Gastroesophageal sphincter (tissue), 4 donors: ENCODE measurements at regions not wholly inside any gene's neighbourhood (a gene's known extent, or its start where the extent isn't known, plus 50 kb on each side); places are given as distances from the start of the nearest gene placed in this dataset.

ENCODE experiments used
- ATAC-seq: fragments of 150-250 bp; one replicate; pipeline ENCODE4 v1.9.1; 2016; ENCODE audit warnings: mild to moderate bottlenecking, moderate library complexity
- H3K27ac ChIP-seq, 4 donors: fragments of 200-600 bp; sonication (generic) in 3 of 4; 1 replicate in 3 of 4; 2 replicates in 1 of 4; pipeline ENCODE4 v1.5.1; 2016 to 2019
- H3K27me3 ChIP-seq: fragments of 200-600 bp; sonication (generic); one replicate; pipeline ENCODE4 v1.5.1; 2019
- H3K36me3 ChIP-seq, 2 donors: fragments of 200-600 bp; sonication (generic); one replicate each; pipeline ENCODE4 v1.5.1; 2019; ENCODE audit warnings: control low read depth in 1 of 2
- H3K4me1 ChIP-seq, 3 donors: fragments of 200-600 bp; sonication (generic); 1 replicate in 2 of 3; 2 replicates in 1 of 3; pipeline ENCODE4 v1.5.1; 2016 to 2019; ENCODE audit warnings: control low read depth in 2 of 3
- H3K4me3 ChIP-seq, 2 donors: fragments of 200-600 bp; sonication (generic); one replicate each; pipeline ENCODE4 v1.5.1; 2019; ENCODE audit warnings: mild to moderate bottlenecking in 1 of 2, moderate library complexity in 1 of 2
- H3K9me3 ChIP-seq, 3 donors: fragments of 200-600 bp; sonication (generic); one replicate each; pipeline ENCODE4 v1.5.1; 2017 to 2019; ENCODE audit warnings: control low read depth in 2 of 3
- EP300 ChIP-seq: sonication (generic); formaldehyde crosslinking; IDR thresholded peaks from one replicate; pipeline ENCODE4 v1.6.1; 2017; ENCODE audit warnings: antibody characterized with exemption, mild to moderate bottlenecking
- POLR2A ChIP-seq, 2 donors: fragments of 450-650 bp; IDR thresholded peaks; one replicate each; pipeline ENCODE4 v1.6.1; 2017; ENCODE audit warnings: antibody characterized with exemption in 2 of 2, mild to moderate bottlenecking in 2 of 2, moderate library complexity in 1 of 2
- POLR2AphosphoS5 ChIP-seq: sonication (generic); formaldehyde crosslinking; IDR thresholded peaks from one replicate; pipeline ENCODE4 v1.6.1; 2017; ENCODE audit warnings: antibody characterized with exemption
- WGBS, 2 donors: methylation state at CpG; one replicate each; pipeline ENCODE4 v1.1.5; 2018; ENCODE audit warnings: low coverage in 1 of 2; 5-methylcytosine and 5-hydroxymethylcytosine counted together
- TF ChIP-seq, protein P1 (sequence below), 4 experiments: fragments of 200-600 bp in 2 of 4; fragments of 450-650 bp in 2 of 4; sonication (generic) in 1 of 4; IDR thresholded peaks; one replicate each; pipeline ENCODE4 v1.5.1; 2017 to 2019; ENCODE audit warnings: antibody characterized with exemption in 4 of 4, mild to moderate bottlenecking in 2 of 4, moderate library complexity in 2 of 4

DNA sequence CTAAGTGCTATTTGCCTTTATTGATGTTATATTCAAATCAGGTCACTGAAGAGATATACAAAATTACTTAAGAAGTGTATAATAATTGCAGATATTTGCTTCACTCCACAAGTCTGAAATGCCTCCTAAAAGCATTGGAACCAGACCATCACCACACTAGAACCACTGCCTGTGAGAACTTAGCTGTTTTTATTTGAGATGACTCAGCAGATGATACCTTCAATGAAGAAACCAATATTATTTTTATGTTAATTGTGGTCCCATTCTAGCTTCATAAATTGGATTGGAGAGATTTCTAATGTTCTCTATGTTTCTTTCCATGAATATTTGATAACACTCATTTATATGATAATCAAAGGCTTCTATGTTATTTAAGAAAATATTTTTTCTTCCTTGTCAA, 740.6 kb downstream of the KCNT2 start:
- H3K27ac ChIP-seq: no peak overlapping the region
- no peaks in the 10 kb centered on the region for H3K4me1 ChIP-seq
- TF ChIP-seq, protein P1, sequence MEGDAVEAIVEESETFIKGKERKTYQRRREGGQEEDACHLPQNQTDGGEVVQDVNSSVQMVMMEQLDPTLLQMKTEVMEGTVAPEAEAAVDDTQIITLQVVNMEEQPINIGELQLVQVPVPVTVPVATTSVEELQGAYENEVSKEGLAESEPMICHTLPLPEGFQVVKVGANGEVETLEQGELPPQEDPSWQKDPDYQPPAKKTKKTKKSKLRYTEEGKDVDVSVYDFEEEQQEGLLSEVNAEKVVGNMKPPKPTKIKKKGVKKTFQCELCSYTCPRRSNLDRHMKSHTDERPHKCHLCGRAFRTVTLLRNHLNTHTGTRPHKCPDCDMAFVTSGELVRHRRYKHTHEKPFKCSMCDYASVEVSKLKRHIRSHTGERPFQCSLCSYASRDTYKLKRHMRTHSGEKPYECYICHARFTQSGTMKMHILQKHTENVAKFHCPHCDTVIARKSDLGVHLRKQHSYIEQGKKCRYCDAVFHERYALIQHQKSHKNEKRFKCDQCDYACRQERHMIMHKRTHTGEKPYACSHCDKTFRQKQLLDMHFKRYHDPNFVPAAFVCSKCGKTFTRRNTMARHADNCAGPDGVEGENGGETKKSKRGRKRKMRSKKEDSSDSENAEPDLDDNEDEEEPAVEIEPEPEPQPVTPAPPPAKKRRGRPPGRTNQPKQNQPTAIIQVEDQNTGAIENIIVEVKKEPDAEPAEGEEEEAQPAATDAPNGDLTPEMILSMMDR (IDR thresholded peaks at IDR 0.05): no peak
- TF ChIP-seq EP300 (no peak), POLR2A (IDR thresholded peaks at IDR 0.05) (no peak), POLR2AphosphoS5 (no peak)
- no peak overlapping the region for H3K4me3 ChIP-seq
- no peak for ATAC-seq
- H3K27me3 ChIP-seq: no peaks in the 10 kb centered on the region
- no peaks in the 10 kb centered on the region for H3K9me3 ChIP-seq
- H3K36me3 ChIP-seq: no peaks in the 10 kb centered on the region

DNA sequence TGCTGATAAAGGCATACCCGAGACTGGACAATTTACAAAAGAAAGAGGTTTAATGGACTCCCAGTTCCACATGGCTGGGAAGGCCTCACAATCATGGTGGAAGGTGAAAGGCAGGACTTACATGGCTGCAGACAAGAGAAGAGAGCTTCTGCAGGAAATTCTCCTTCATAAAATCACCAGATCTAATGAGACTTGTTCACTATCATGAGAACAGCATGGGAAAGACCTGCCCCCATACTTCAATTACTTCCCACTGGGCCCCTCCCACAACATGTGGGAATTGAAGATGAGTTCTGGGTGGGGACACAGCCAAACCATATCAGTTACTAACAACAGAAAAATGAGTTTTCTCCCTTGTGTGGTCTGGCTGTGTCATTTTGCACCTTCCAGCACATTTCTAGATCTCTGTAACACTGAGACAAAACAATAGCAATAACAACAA, 741.4 kb downstream of the KCNT2 start:
- Histone ChIP-seq H3K4me1 (no peaks in the 10 kb centered on the region), H3K9me3 (no peaks in the 10 kb centered on the region), H3K27me3 (no peaks in the 10 kb centered on the region), H3K4me3 (no peak overlapping the region), H3K36me3 (no peaks in the 10 kb centered on the region), H3K27ac (no peak overlapping the region)
- no peak for ATAC-seq
- TF ChIP-seq EP300 (no peak), POLR2AphosphoS5 (no peak), POLR2A (IDR thresholded peaks at IDR 0.05) (no peak)
- TF ChIP-seq, protein P1 (IDR thresholded peaks at IDR 0.05): no peak
- 36 to 86% methylated on average over 1 of the region's 1 CpG for WGBS, 2 donors

DNA sequence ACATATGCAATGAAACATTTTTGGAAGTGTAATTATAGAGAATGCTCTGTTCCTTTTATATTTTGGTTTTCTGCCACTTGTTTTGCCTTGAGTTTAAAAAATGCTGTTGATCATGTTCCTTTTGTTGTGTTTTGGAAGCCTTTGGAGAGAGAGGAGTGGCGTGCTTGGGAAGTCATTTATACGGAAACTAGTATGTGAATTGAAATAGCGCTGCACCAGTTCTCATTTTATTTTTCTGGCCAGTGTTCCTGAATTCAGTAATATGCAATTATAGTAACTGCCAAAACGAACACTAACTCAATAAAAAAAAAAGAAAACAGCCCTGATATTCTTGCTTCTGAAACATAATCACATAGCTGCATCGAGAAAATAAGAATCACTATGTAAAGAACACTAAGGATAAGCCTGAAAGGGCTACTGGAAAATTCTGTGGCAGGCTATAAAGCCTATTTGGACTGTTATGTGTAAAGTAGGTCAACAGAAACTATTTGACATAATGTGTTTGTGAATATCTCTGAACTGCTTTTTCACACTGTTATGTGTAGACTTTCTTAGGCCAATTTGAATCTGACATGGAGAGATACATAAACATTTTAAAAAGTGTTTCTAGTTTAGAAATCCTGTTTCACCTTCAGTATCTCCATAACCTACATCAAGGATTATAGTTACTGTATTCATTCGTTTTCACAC, 742.0 kb downstream of the KCNT2 start:
- H3K27ac ChIP-seq: no peak overlapping the region
- H3K4me3 ChIP-seq: no peak overlapping the region
- TF ChIP-seq, protein P1 (IDR thresholded peaks at IDR 0.05): no peak
- no peaks in the 10 kb centered on the region for H3K9me3 ChIP-seq
- no peaks in the 10 kb centered on the region for H3K27me3 ChIP-seq
- no peak for ATAC-seq
- WGBS, 2 donors: 54 to 73% methylated on average over 6 of the region's 6 CpGs
- no peaks in the 10 kb centered on the region for H3K4me1 ChIP-seq
- H3K36me3 ChIP-seq: no peaks in the 10 kb centered on the region

DNA sequence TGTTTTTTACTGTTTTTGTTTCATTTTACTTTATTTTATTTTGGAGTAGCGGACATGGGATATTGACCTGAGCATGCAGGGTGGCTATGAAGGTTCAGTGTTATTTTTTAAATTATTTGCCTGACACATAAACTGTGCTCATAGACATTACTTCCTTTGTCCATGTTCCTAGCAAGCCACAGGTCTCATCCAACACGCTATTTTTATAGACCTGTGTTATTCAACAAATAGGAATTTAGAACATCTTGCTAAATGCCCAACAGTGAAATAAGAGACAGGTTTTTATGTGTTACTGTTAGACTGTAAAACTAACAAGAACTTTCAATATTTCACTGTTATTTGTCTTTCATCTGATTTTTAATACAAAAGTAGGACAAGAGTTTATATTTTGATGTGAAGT, 756.4 kb downstream of the KCNT2 start:
- Histone ChIP-seq H3K27me3 (no peaks in the 10 kb centered on the region), H3K4me1 (no peaks in the 10 kb centered on the region), H3K4me3 (no peak overlapping the region), H3K36me3 (no peaks in the 10 kb centered on the region), H3K9me3 (no peaks in the 10 kb centered on the region), H3K27ac (no peak overlapping the region)
- TF ChIP-seq, protein P1 (IDR thresholded peaks at IDR 0.05): no peak
- no peak for TF ChIP-seq EP300
- TF ChIP-seq POLR2AphosphoS5: no peak
- no peak for TF ChIP-seq POLR2A (IDR thresholded peaks at IDR 0.05)
- 67 to 86% methylated on average over 2 of the region's 2 CpGs for WGBS, 2 donors
- no peak for ATAC-seq

DNA sequence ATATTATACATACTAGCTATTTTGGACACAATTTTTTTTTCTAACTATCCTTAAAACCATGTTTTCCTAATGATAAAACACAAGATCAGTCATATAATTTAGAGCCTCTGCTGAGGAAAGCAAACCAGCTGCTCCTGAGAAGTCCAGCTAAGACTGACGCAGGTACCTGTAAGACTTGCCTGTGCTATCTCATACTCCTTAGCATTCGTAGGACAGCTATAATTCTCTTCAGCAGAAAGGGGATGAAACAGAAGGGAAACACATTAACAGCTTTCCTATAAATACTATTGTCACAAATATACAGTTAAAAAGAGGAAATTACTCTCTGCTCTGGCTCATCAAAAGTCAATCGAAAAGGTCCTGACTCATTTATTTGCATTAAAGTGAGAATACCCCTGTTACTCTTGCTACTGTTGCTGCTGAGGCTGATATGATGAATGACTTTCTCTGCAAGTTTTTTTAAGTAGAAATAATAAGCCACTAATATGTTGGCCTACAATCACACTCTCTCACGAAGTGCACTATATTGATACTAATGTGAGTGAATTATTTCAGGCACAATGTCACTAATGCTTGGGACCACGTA, 757.1 kb downstream of the KCNT2 start:
- 55 to 65% methylated on average over 5 of the region's 5 CpGs for WGBS, 2 donors
- H3K4me3 ChIP-seq: no peak overlapping the region
- no peak for ATAC-seq
- no peak for TF ChIP-seq POLR2AphosphoS5
- no peaks in the 10 kb centered on the region for H3K9me3 ChIP-seq
- no peaks in the 10 kb centered on the region for H3K27me3 ChIP-seq
- no peak overlapping the region for H3K27ac ChIP-seq
- H3K4me1 ChIP-seq: no peaks in the 10 kb centered on the region
- no peaks in the 10 kb centered on the region for H3K36me3 ChIP-seq
